ENCODE measurements at regions not wholly inside any gene's neighbourhood (a gene's known extent, or its start where the extent isn't known, plus 50 kb on each side); places are given as distances from the start of the nearest gene placed in this dataset.

DNA sequence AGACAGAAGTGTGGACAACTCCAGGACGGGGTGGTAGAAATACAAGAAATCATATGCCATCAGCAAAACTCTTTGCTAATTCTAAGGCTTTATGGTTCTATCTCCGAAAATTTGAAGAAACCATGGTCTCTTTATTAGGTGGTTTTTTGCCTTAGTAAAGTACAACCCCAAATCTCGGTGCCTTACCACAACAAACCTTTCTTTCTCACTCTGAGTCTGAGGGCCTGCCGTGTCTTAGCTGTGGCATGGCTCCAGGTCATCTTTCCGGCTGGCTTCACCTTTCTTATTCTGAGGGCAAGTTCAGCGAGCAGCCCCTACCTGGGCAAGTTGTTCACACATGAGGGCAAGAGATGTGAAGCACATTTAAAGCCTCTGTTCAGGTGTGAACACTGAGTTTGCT lies 280.6 kb downstream of the TTLL7 start:
- no peak for DNase-seq

DNA sequence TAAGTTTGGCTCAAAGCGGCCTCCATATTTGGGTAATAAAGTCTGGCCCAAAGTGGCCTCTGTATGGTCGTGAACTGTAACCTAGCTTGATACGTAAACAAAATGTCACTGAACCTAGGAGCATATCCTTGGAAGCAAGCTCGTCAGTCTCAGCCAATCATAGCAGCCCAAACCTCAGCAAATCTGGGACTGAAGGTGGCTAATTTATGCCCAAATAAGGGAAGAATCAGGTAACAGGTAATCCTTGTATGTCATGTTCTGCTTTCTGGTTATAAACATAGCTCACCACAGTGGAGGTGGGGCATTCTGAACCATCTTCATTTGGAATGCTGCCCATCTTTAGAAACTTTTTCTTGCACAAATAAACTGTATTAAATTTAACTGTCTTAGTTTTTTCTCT lies 281.1 kb downstream of the TTLL7 start:
- no peak for DNase-seq

DNA sequence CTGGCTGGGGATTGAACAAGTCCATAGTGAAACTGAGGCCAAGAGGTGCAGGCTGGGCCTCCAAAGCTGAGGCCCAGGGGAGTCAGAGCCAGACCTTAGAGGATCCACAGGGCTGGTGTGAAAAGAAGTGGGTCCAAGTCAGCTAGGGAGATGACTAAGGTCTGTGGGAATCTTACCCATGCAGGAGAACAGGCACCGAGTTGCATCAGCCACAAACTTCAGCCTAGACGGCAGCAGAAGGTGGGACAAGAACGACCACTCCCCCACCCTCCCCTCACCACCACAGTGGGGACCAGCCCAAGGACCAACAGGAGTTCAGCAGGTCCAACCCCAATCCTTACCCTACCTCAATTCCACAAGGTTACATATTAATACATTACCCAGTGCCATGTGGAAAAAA lies 282.3 kb downstream of the TTLL7 start:
- DNase-seq = no peak

DNA sequence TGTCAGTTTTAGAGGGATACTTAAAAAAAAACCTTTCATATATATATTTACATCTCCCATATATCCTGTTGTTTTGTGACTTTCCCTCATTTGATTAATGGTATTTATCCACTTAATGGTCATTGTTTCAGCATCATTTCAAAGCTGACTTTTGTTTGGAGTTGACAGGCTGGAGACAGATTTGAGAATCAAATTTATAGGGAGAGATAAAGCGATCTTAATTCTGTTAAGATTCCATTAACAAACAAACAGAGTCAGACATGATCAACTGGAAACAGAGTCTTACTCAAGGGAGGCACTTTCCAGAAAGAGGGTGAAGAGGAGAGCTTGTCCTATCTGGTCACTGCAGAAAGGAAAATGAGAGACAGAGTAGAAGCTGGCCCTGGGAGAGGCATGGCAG lies 283.4 kb downstream of the TTLL7 start:
- no peak for DNase-seq

DNA sequence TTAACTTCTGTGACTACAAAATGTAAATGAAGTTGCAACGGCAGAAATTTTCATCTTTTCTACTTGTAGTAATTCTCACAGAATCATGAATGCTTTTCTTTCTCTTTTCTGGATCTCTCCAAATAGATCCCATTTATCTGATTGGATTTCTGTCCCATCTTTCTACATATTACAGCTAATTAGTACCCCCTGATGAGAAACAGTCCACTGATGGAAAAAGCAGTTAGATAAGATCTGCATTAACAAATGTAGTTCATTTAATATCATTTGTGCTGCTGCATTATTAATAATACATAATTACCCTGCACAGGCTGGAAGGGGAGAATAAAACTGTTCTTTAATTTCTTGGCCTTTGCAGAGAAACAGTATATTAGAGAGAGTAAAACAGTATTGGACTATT lies 289.3 kb downstream of the TTLL7 start:
- no peak for DNase-seq

DNA sequence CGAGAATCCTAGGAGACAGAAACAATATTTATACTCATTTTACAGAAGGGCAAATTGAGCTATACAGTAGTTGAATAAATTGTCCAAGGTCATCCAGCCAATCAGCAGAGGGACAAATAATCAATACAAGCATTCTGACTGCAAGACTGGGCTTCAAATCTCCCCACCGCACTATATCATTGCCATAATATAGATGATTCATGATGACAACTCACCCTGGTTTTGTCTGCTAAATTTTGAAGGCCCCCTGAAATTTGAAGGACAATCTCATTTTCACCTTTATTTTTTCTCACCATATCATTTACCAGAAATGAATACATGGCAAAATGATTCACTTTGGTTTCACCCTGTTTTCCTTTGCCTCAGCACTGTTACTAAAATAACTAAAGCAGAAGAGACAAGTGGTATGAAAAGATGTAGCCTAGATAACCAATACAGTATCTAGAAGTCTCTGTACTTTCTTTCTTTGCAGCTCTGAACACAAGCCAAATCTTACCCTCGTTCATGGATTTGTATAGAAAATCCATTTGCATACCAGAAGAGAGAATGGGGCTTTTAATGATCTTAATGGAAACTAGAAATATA lies 292.5 kb downstream of the TTLL7 start:
- no peak for DNase-seq

DNA sequence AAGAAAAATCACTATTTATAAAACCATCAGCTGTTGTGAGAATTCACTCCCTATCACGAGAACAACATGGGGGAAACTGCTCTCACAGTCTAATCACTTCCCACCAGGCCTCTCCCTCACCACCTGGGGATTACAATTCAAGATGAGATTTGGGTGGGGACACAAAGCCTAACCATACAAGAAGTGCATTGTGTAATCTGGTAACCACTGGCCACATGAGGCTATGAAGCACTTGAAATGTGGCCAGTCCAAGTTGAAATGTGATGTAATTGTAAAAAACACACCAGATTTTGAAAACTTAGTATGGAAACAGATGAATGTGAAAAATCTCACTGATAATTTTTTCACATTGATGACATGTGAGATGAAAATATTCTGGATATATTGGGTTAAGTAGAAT lies 293.8 kb downstream of the TTLL7 start:
- DNase-seq = no peak

DNA sequence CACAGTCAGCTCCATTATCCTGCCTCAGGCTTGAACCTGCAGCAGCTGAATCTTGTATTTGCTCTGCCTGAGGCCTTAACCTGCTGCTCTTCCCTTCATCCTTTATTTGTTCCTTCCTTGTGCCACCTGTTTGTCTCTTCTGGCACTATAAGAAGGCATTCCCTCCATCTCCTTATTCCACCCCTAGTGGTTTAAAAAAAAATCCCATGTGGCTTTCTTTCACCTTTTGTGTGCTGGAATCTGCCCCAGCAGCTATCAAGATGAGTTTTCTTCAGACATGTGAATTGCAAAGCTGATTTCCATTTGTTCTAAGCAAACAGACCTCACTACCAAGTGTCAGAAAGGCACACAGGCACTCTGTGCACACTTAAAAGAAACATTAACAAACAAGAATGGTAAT lies 294.6 kb downstream of the TTLL7 start:
- DNase-seq = no peak

DNA sequence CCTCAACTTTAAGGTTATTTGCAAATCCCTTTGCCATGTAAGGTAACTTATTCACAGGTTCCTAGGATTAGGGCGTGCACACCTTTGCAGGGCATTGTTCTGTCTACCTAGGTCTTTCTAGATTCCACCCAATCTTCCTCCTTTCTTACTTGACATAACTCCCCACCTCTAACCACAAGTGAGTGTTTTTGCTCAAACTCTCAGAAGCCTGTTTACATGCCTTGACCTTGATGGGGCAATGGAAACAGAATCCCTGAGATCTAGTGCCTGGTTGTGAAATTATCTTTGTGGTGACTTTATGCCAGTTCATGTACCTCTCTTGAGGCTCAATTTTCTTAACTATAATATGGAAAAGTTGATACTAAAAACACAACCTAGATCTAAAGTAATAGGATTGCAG lies 296.6 kb downstream of the TTLL7 start:
- DNase-seq = no peak

DNA sequence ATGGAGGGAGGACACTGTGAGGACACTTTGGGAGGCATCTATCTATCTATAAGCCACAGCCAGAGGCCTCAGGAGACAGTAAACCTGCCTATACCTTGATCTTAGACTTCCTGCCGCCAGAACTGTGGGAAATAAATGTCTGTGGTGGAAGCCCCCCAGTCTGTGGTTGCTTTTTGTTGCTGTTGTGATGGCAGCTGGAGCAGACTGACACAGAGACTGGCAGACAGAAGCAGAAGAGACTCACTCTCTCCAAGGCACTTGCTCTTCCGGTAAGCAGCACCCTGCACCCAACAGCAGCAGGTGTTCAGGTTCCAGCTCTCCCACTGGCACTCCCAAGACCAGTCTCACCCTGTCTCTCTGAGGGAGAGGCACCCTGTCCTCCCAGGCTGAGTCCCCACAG lies 297.6 kb downstream of the TTLL7 start:
- no peak for DNase-seq

DNA sequence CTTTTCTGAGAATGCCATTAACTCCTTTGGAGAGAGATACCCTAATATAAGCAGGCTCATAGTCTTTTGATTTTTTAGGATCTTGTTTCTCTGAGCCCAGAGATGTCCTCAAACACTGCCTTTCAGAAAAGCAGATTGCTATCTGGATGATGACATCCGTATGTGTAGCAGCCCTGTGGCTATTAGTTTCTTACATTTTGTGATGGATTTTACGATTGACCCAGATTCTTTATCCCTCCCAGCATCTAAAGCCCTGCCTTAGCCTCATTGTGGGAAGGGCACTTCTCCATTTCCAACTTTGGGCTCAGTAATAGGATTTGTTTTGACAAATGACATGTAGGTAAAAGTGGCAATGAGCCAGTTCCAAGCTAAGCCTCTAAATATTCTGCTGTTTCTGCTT lies 300.3 kb downstream of the TTLL7 start:
- DNase-seq = no peak

DNA sequence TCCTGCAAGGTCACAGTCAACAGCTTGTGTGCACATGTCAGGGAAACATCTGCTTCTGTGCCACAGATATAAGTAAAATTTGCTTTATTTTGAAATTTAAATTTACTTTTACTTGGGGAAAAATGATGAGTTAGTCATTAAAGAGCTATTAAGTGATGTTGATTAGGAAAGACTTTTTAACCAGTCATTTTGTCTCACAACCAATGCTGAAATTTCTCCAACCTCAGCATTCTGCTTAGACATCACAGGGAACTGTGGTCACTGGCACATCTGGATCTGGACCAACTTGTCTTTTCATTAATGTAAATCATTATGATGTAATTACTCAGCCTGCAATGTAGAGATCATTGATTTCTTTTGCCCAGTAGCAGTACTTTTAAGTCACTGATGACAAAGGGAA lies 301.0 kb downstream of the TTLL7 start:
- no peak for DNase-seq

DNA sequence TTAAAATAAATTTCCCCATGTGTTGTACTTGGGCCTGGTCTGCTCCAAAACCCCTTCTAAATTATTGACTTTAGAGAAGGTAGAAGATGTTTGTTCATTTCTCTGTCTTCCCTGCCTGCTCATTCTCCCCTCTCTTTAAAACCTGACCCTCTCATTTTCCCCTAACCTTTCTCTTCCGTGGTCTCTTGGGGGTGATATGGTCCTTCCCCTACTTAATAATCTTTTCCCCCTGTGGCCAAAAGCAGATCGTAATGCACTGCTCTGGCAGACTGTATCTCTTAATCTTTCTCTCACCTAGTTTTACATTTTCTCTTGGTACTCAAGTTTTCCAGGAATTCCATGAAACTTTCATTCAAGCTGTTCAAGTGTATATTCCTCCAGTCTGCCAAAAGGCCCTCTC lies 301.7 kb downstream of the TTLL7 start:
- no peak for DNase-seq

DNA sequence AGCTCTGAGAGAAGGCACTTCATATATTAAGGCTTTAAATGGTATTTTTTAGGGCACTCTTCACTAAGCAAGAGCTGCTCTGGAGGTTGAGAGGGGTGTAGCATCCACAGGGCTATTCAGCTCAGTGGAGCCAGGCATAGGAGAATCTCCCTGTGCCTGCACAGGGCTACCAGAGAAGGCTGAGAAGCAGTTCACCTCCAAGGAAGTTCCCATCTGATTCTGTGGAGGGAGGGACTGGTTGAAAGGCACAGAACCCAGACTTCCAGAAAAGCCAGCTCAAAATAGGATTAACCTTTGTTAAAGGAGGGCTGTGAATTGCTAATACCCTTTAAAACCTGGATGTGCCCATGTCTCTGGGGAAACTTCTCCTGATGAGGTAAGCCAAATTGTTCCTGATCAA lies 304.5 kb downstream of the TTLL7 start:
- no peak for DNase-seq

DNA sequence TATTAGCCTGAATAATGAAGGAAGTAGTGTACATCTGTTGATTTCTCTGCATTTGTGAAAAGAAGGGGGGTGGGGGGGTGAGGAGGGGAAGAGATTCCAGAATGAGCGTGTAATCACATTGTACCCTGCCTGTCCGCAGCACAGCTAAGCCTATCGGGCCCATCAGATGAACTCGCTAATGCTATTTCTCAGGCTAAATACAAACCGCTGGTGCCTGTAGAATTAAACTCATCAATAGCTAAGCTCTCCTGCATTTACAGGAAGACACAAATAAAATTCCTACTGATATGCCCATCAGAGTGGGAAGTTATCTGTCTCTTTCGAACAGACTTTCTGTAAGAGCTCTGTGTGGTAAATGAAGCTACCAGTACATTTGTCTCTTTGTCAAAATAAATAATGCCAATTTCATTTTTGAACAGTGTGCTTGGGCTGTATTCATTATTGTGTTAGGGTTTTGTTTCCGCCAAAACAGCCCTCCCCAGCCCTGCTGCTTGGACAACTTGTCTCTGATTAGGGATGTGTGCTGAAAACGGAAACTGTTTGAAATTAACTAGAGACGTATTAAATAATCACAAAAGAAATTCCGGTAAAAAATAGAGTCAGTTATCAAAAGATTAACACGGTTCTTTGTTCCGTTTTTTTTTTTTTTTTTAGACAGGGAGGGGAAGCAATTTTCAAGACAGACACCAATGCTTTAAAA lies 305.4 kb downstream of the TTLL7 start:
- DNase-seq = no peak

DNA sequence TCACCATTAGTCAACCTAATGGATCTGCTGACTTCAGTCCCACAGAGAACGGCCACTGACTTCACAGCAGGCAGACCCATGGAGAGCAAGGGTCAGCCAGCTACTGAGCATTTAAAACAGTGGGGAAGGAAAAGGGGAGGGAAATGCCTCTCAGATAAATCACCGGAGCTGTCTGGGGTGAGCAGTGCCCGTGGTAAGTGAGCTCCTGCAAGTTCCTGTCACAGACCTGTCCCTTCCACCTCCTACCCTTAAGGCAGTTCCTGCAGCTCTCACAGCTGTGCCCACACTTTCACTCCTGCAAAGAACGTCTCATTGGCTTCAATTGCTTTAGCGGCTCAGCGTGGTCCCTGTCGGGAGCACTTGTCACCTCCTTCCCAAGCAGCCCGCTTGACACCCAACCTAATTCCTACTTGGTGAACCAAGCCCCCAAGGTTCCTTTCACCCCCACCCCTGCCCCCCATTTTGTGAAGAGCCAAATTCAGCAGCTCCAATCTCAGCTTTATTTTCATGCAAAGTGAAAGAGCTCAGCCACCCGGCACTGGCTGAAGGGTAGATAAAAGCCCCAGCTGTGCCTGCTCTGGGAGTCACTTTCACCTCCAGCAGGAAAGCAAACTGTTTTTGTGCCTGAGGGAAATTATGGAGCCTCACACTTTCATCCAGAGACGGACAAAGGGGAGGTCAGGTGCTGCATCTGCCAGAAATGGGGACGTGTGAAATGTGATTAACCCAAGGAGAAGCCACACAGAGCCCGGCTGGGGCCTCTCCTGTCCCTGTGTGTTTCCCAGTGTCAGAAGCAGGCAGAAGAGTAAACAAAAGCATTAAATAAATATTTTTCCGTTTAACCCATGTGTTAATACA lies 306.2 kb downstream of the TTLL7 start:
- DNase-seq = peak; percentile 92

DNA sequence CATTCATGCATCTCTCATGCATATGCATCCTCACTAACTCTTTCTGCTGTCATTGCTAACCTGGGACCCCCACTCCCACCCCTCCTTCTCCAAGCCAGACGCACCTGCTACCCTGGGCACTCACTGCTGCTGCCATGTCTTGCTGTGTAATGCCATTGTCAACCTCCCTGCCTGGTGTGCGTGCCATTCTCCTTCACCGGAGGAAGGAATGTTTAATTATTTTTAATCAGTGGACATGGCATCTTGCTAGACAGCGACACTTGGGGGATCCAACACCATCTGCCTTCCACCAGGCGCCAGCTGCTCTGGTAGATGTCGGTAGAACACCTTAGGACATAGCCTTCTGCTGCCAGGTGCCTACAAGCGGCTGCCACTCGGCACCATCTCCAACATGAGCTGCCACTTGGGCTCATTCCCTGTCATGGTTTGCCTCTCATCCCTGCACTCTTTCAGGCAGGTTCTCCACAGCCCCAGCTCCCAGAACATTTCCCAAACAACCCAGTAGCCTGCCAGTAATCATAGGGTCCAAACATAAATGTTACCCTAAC lies 306.9 kb downstream of the TTLL7 start:
- no peak for DNase-seq

DNA sequence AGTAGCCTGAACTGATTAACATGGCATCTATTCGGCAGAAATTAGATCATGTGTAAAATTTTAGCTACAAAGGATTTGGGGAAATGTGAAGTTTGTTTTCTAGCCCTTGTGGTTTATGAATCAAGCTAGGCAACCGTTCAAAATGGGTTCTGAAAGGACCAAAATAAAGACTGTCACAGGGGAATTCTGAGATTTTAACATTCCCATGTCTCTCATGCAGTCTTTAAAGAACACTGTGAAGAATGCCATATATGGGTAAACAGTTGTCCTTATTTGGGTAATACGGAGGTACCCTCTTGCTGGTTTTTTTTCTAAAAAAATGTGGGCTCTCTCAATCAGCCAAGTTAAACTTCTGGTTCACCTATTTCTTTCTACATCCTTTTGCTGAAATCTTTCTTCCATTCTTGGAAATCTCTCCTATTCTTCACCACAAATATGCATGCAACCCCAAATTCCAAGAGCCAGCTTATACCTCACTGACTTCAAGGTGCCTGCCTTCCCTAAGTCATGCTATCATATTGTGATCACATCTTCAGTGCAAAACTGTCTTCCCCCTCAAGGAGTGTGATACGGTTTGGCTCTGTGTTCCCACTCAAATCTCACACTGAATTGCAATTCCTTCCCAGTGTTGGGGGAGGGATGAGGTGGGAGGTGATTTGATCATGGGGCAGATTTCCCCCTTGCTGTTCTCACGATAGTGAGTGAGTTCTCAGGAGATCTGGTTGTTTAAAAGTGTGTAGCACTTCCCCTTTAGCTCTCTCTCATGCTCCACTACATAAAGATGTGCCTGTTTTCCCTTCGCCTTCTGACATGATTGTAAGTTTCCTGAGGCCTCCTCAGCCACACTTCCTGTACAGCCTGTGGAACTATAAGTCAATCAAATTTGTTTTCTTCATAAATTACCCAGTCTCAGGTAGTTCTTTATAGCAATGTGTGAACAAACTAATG lies 308.7 kb downstream of the TTLL7 start:
- no peak for DNase-seq

DNA sequence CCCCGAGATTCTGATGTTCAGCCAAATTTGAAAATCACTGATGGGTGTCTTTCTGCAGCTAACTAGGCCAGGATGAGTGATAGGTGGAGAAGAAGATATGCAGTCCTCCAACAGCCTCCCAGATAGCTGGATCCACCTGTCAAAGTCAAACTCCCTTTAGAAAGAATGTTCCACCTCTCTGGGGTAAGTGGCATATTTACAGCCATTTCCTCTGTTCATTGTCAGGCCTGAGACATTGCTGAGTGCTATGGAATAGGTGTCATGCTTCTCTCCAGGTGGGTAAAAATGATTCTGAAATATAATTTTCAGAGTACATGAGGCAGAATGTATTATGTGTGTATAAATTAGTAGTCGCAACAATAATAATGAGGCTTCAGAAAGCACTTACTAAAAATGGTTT lies 316.8 kb downstream of the TTLL7 start:
- DNase-seq = no peak

DNA sequence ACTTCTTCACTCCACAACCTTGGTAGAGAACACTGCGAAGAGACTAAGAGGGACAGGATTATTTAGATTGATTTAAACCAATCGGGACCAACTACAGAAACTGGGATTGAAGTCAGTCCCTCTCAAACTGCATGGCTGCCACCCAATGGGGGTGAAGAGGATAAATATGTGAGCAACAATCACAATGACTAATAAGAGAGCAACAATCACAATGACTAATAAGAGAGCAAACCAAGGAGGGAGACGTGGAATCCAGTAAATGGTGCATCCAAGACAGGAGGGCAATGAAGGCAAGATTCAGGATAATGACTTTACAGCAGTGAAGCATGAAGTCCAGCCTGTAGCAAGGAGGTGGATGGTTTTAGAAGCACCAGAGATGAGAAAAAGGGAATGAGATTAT lies 322.8 kb downstream of the TTLL7 start:
- no peak for DNase-seq

DNA sequence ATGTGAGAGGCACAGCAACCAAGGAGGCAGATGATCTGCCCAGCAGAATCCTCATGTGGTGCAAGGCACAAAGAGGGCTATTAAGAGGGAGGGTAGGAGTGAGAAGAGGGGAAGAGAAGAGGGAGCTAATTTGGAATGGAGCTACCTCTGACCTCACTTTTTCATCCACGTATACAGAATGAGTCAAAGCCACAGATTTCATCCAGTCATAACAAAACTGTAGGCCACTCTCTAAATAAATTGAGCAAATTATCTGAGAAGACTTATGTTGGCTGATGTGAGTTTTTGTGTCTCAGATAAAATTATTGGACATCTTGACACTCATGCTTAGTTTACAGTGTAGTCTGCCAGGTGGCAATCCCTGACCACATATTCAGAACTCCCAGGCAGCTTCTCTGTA lies 325.6 kb downstream of the TTLL7 start:
- DNase-seq = no peak

DNA sequence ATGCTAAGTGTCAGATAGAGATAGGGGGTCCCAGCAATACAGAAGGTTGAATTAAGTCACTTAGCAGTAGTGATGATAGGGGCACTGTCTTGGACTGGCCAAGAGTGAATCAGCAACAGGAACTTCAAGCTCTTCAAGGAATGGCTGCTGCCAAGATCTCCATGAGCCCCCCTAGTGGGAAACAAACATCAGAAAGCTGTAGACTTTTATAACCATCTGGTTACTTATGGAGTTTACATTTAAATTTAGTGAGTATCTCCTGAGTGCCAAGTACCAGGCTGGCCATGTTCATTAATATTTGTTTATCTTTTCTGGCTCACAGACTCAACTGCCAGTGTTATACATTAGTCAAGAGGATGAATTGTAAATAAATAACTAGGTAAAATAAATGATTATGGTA lies 327.3 kb downstream of the TTLL7 start:
- no peak for DNase-seq
